GM18909 (cell line): ENCODE measurements at regions not wholly inside any gene's neighbourhood (a gene's known extent, or its start where the extent isn't known, plus 50 kb on each side); places are given as distances from the start of the nearest gene placed in this dataset.
A peak's percentile ranks its signal among the peaks of the same experiment; 100 is the strongest.
"Not testable (repeated sequence)": the region's sequence is repeated elsewhere in the genome, so short reads cannot be mapped to it uniquely, and the experiment has no call there.

Experiments
- ATAC-seq: cut with Tn5 transposase; IDR thresholded peaks from one replicate; pipeline ENCODE4 v1.9.1; 2021; ENCODE audit warnings: mild to moderate bottlenecking; ENCODE audit not compliant: unreplicated experiment, poor library complexity

DNA sequence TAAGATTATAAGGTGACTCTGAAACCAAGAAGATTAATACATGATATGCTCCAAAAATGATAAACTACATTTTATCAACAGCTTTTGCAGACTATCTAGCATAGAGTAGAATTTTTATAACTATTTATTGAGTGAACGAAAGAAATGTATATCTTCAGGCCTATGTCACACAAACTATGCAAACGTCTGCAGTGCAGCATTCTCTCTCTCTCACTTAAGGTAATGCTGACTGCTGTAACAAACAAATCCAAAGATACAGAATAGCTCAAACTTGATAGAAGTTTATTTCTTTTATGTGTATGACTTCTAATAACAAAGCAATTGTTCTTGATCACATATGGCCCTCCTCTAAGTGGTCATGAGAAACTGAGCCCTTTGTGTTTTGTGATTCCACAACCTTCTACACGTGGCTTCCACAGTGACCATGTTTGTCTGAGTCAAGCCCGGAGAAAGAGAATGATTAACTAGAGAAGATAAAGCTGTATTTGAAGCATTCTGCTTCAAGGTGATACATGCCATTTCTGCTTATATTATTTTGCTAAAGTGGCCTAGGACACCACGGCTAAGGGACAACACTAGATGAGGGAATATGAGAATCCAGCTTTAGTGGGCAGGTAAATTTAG, 1352.7 kb upstream of the TMEM132C start:
- no peak for ATAC-seq

DNA sequence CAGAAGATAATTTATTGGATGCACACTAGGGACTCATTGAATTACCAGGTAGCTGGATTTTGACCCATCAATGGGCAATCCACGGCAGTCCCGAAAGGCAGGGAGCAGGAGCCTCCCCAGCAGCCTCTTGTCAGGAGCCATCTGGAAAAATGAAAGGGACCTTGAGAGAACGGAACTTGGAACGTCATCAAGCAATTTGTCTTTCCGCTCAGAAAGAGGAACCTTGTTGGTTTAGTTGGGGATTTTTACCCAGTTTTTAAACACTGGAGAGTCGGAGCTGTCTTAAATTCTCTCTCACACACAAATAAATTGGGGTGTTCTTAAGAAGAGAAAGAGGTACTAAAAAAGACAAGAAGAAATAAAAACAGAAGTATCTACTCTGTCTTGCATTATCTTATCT, 1351.7 kb upstream of the TMEM132C start:
- ATAC-seq: no peak

DNA sequence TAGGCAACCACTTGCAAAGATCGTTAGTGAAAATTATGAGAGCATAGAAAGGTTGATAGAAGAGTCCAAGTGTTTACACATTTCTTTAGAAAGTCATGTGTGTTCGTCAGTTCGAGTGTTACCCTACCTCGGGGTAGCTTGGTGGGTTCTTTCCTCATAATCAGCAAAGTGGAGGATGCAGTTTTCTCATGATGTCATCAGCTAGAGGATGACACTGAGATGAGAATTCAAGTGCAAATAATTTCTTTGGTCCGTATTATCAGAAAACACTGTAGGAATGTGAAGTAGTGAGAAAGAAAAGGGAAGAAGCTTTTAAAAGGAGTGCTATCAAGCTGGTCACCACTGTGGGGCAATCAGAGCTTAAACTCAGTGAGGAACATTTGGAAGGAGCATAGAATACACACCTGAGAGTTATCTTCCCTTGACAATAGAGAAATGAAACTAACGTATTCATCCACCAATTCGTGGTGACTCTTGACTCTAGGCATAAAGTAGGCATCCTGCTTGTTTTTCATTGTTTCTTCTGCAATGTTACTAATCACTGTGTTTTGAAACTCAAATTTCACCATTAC, 1340.9 kb upstream of the TMEM132C start:
- ATAC-seq: no peak

DNA sequence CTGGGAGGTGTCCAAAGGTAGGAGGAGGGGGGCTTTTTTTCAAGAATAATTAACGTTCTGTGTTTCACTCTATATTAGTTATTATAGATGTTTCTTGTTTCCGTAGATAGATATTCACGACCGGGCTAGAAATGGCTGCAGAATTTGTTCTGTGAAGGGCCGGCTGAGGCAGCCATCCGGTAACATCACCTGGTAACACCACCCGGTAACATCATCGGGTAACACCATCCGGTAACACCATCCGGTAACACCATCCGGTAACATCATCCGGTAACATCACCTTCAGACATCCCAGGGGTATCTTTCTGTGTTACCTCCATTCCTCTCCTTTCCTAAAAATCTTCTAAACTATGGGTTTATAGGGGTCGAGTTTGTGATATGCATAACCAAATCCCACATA, 1336.7 kb upstream of the TMEM132C start:
- no peak for ATAC-seq

DNA sequence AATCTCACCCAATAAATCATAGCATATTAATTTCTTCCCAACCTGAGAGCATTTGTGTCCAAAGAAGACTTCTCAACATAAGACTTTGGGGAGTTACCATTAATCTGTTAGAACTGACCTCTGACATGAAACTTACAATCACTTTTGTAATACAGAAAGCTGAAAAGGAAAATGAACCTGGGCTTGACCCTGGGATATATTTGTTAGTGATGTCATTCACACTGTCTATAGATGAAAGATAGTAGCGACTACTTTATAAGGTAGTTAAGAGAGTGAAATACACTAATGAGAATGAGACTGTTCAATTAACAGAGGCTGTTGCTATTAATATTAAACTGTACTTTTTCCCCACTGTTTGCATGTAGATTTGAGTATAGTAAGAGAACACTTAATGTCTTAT, 1334.8 kb upstream of the TMEM132C start:
- ATAC-seq: no peak

DNA sequence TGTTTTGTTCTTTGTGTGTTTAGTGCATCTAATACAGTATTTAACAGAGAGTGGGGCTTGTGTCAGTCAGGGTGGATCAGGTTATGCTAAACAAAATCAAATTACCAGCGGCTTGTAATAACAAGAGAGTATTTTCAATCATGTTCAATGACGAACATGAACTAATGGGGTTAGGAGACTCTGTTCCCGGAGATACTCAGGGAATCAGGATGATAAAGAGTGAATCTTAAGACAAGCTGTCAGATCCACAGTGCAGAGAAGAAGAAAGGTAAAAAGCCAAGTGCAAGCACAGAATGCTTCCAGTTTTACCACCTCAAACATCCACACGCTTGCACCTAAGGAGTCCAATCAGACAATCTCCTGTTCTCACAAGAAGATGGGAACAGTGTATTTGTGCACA, 1331.5 kb upstream of the TMEM132C start:
- ATAC-seq: no peak

DNA sequence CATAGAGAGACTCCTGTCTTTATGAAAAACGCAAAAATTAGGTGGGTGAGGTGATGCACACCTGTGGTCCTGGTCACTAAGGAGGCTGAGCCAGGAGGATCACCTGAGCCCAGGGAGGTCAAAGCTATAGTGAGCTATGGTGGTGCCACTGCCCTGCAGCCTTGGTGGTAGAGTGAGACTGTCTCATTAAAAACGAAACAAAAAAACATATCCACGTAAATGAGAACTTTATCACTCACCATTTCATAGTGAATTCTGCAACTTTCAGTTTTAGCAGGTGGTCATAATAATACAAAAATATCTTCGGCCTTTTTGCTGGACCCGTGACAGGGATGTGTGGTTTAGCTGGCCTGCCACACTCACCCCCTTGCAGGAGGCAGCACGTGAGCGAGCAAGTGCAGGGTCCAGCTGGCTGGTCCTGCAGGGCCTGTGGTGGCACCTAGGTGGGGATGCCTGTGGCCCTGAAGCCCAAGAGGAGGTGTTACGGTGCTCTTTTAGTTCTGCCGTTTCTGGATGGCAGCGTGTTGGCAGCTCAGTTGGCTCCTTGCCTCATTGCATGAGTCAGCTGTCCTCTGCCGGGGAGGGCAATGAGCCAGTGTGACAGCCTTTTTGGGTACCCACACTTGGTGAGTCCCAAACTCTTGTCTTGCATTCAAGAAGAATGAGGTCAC, 1330.7 kb upstream of the TMEM132C start:
- ATAC-seq: peak; percentile 60

DNA sequence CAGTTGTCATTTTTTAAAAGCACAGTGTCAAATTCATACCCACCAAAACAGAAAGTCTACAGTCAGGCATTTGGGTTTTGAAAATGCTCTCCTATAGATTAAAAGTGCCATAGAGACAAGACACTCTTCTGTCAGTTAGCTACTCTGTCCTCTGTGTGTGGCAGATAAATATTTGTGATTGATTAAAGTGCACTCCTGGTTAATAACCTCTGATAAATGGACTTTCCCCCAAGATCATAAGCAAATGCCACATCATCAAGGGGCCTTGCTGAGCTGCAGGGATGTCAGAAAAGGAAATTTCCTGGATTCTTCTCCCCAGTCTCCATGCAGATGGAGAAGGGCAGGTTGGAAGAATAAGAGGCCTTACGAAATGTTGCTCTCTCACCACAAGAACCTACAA, 1329.5 kb upstream of the TMEM132C start:
- no peak for ATAC-seq

DNA sequence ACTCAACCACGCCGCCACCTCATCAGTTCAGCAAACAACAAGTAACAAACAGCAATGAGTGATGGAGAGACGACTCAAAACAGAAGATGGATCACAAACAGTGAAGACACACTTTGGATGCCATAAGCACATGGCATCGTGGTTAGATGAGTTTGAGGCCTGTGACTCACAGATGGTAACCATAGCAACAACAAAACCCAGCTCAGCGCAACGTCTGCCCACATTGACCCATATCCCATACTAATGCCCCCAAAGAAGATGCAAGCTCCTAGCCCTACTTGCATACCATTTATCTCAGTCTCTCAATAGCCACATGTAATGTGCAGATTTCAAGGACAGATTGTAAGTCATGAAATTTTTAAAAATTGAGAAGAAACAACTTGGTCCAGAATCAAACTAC, 1322.3 kb upstream of the TMEM132C start:
- no peak for ATAC-seq

DNA sequence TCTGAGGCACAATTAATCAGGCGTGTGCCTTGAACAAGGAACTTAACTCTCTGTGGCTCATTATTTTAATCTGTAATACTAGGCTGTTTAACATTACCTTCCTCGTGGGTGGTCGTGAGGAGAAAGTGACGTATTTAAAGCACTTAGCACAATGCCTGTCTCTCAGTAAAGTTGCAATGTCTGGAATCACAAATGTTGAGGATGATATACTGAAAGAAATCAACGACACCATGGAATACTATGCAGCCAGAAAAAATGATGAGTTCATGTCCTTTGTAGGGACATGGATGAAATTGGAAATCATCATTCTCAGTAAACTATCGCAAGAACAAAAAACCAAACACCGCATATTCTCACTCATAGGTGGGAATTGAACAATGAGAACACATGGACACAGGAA, 1320.0 kb upstream of the TMEM132C start:
- not testable (repeated sequence) for ATAC-seq

DNA sequence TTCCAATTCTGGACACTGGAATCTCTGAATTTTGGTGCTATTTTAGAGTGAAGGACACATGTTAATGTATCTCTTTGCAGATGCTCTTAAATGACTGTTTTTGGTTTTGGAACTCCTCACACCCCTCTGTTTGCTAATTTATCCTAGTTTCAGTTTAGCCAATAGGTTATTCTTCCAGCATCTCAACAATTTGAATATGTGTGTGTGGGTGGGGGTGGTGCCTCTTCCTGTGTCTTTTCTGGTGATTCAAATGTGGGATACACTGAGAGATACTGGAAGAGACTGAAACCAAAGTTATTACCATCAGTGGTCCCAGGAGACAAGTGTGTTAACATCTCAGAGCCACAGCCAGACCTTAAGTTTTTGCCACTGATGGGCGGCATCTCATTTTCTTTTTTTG, 1317.4 kb upstream of the TMEM132C start:
- ATAC-seq: no peak

DNA sequence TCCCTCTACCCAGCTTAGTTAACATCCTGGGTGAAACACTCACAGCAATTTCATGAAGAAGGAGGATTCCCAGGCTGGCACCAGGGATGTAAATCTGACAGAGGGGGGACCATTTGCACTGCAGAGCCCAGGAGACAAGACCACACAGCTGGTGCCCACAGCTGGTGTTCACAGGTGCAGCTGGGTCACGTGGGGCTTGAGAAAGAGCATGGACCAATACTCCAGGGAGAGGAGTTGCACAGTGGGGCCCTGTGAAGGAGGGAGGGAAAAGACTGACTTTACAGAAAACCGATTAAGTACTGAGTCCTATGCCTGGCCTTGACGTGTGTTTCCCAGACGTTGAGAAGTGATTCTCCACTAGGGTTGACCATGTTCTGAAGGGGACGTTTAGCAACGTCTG, 1316.7 kb upstream of the TMEM132C start:
- no peak for ATAC-seq

DNA sequence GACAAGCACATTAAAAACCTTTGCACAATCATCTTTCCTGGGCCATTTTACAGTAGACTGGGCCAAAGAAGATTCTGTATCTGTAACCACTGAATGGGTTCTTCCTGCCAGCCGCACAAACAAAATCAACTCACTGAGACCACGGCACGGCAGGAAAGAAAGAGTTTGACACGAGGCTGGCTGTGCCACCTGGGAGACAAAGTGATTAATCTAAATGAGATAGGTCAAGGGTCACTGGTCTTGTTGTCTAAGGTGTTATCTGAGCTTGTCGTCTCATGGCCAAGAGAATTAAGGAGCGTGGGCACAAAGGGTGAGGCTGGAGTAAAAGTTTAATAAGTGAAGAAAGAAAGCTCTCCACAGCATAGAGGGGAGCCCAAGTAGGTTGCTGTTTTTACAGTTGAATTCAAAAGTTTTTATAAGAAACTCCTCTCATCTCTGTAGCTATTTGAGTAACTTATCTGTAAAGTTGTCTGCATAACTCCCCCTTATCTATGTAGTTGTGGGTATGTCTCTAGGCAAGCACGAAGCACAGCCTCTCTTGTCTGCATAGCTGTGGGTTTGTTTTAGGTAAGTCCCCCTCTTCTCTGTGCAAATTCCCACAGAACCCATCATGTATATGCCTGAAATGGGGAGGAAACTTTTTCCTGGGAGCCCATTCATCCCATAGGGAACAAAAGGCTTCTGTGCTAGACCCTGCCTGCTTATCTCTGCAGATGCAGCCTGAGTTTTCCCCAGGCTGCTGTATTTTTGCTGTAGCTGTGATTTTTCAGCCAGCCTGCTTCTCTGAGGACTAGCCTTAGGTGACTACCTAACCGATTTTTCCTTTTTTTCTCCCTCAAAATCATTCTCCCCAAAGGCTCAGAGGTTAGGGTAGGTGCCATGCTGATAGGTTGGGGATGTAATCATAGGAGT, 1314.6 kb upstream of the TMEM132C start:
- ATAC-seq: no peak

DNA sequence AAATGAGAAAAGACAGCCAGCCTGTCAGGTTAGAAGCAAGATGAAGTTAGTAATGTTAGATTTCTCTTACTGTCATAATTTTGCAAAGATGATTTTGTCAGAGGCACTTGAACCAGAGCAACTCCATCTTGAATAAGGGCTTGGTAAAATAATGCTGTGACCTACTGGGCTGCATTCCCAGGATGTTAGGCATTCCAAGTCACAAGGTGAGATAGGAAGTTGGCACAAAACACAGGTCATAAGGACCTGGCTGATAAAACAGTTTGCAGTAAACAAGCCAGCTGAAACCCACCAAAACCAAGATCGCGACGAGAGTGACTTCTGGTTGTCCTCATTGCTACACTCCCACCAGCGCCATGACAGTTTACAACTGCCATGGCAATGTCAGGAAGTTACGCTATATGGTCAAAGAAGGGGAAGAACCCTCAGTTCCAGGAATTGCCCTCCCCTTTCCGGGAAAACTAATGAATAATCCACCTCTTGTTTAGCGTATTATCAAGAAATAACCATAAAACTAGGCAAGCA, 1313.5 kb upstream of the TMEM132C start:
- no peak for ATAC-seq

DNA sequence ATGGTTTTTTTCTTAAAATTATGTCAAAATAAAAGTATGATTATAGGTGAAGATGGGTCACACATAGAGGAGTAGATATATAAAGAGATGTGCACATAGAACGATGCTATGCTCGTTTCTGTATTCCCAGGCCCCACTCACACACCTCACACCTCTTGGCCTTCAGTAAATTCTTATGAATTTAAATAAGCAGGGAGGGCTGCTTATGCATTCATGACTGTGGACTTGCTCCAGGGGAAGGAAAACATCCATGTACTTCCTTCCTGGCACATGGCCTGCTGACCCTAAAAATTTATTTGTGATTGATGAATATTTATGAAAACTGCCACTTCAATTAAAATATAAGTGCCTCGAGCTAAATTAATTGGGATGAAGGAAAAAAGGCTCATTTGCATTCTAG, 1306.7 kb upstream of the TMEM132C start:
- no peak for ATAC-seq

DNA sequence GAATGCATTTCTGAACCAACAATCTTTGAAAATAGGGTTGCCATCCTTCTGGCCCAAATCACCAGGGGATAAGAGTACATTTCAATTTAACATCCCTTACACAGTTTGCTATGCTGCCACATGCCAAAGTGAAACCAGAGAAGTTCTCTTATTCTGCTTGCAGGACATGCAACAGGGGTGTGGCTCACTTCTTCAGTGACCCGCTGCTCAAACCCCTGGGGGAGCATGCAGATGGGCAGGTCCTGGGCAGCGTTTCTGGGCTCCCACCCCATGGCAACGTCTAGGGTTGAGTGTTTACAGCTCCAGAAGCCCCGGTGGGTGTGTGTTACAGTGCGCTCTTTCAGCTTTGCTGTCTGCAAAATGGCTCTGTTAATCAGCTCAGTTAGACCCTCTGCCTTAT, 1306.3 kb upstream of the TMEM132C start:
- ATAC-seq: no peak

DNA sequence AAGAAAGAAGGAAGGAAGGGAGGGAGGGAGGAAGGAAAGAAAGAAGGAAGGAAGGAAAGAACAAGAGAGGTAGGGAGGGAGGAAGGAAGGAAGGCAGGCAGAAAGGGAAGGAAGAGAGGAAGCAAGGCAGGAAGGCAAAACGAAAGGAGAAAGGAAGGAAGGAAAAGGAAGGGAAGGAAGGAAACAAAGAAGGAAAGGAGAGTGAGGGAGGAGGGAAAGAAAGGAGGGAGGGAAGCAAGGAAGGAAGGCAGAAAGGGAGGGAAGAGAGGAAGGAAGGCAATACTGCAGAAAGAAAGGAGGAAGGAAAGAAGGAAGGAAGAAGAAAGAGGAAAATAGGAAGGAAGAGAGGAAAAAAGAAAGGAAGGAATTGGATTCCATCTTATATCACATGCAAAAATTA, 1303.1 kb upstream of the TMEM132C start:
- ATAC-seq: no peak

DNA sequence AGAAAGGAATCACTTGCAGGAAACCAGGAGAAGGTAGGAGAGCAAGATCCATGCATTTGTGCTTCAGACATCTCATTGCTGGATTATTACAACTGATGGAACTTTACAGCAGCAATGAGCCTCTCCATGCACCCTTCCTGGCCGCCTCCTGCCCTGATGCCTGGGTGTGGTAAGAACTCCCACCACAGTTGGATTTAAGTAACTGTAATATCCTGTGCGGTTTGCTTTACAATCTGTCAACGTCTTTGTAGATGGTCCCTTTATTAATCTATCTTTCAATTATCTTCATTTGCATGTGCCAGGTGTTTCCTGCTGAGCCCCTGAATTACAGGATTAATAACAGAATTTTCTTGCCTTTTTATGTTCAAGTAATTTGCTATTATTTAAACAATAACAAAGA, 1300.5 kb upstream of the TMEM132C start:
- no peak for ATAC-seq

DNA sequence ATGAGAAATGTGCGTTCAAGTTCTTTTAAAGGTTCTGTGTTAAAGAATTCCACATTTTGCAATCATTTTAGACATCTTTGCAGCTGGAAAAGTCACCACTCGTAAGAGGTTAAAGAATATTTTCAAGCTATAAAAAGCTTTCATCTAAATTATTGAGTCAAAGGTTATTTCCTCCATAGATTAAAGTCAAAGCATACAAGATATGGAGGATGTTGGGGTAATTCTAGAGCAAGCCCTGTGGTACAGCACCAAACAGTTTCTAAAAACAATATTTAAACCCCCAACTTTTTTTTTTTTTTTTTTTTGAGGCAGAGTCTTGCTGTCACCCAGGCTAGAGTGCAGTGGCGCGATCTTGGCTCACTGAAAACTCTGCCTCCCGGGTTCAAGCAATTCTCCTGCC, 1299.8 kb upstream of the TMEM132C start:
- ATAC-seq: no peak

DNA sequence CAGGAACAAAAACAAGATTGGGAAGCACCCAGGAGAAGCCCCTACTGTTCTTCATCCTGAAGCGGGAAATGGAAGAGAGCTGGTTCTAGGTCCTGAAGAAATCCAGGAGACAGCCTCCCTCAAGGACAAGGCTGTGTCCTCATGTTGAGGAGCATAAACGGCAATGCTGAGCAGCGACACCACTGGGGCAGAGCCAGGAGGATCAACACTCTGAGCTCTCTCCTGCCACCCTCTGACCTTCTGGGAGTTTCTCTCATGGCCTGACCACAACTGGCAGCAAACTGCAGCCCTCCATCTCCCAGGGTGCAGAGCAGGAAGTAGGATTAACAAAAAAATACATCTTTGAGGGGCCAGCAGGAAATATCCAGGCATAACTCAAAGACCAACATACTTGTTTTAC, 1292.2 kb upstream of the TMEM132C start:
- ATAC-seq: no peak

DNA sequence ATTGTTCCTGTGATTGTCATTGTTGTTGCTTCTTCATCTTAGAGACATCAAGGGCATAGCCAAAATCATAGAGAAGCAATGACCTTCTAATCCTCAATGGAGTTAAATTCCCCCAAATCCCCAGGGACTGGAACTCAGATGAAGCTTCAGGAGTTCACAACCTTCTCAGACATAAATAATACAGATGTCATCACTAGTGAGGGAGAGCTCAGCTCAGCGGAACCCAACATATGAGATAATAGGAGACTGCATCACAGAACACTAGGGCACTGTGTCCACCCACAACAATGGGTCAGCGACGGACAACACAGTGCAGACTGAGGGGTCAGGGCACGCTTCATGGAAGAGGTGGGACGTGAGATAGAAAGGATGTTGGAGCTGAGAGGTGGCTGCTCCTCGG, 1290.4 kb upstream of the TMEM132C start:
- no peak for ATAC-seq
